ENCODE measurements at regions not wholly inside any gene's neighbourhood (a gene's known extent, or its start where the extent isn't known, plus 50 kb on each side); places are given as distances from the start of the nearest gene placed in this dataset.
"Not testable (repeated sequence)": the region's sequence is repeated elsewhere in the genome, so short reads cannot be mapped to it uniquely, and the experiment has no call there.

- H3K4me1 Mint-ChIP-seq = no peaks in the 10 kb centered on the region
- H3K9me3 Mint-ChIP-seq = peaks cover 2 to 9% (median 2%) of the 10 kb centered on the region in 3 donors
- H3K36me3 Mint-ChIP-seq = no peaks in the 10 kb centered on the region
- H3K4me3 Mint-ChIP-seq = no peak overlapping the region
- peaks cover 3% of the 10 kb centered on the region for H3K27me3 Mint-ChIP-seq
- no peak overlapping the region for H3K27ac Mint-ChIP-seq
These were observed 508.7 kb downstream of the ZNF674 start for GRCh38 chrX:46036508-46036907.

DNA sequence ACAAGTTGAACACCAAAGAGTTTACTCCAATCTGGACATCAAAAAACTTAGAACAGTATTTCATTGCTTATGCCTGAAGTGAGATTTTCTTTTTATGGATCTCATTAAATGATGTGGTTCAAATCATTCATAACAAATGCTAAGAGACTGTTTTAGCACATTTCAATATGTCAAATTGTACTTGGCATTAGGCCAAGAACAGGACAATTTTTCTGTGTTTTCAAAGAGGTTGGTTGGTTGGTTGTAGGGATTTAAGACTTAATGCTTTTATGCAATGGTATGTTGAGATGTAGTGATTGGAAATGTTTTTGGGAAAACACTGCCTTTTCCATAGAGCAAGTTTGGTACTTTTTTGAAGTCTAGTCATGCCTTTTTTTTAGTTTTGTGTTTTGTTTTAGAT lies 510.4 kb downstream of the ZNF674 start:
- H3K27ac Mint-ChIP-seq = no peak overlapping the region
- H3K27me3 Mint-ChIP-seq = peaks cover 3% of the 10 kb centered on the region
- no peaks in the 10 kb centered on the region for H3K4me1 Mint-ChIP-seq
- no peaks in the 10 kb centered on the region for H3K9me3 Mint-ChIP-seq
- H3K4me3 Mint-ChIP-seq = no peak overlapping the region
- H3K36me3 Mint-ChIP-seq = no peaks in the 10 kb centered on the region

GRCh38 chrX:46029777-46030176 lies 515.4 kb downstream of the ZNF674 start:
- Mint-ChIP-seq H3K27me3 (no peaks in the 10 kb centered on the region), H3K4me3 (no peak overlapping the region), H3K9me3 (peaks cover 0 to 2% (median 0%) of the 10 kb centered on the region in 3 donors), H3K4me1 (no peaks in the 10 kb centered on the region), H3K36me3 (no peaks in the 10 kb centered on the region), H3K27ac (no peak overlapping the region)

- no peaks in the 10 kb centered on the region for H3K36me3 Mint-ChIP-seq
- H3K27me3 Mint-ChIP-seq = peaks cover 8% of the 10 kb centered on the region
- no peaks in the 10 kb centered on the region for H3K4me1 Mint-ChIP-seq
- H3K4me3 Mint-ChIP-seq = no peak overlapping the region
- no peaks in the 10 kb centered on the region for H3K9me3 Mint-ChIP-seq
- H3K27ac Mint-ChIP-seq = no peak overlapping the region
These were observed 528.9 kb downstream of the ZNF674 start for GRCh38 chrX:46016296-46016695.

- H3K36me3 Mint-ChIP-seq = no peaks in the 10 kb centered on the region
- no peaks in the 10 kb centered on the region for H3K4me1 Mint-ChIP-seq
- H3K27ac Mint-ChIP-seq = no peak overlapping the region
- H3K27me3 Mint-ChIP-seq = peaks cover 6% of the 10 kb centered on the region
- H3K9me3 Mint-ChIP-seq = no peaks in the 10 kb centered on the region
- H3K4me3 Mint-ChIP-seq = no peak overlapping the region
These were observed 529.6 kb downstream of the ZNF674 start for GRCh38 chrX:46015653-46016052.

- H3K27me3 Mint-ChIP-seq = no peaks in the 10 kb centered on the region
- no peak overlapping the region for H3K4me3 Mint-ChIP-seq
- H3K36me3 Mint-ChIP-seq = no peaks in the 10 kb centered on the region
- peaks cover 6 to 13% (median 11%) of the 10 kb centered on the region in 3 donors for H3K9me3 Mint-ChIP-seq
- no peaks in the 10 kb centered on the region for H3K4me1 Mint-ChIP-seq
- H3K27ac Mint-ChIP-seq = no peak overlapping the region
These were observed 552.7 kb downstream of the ZNF674 start for GRCh38 chrX:45992402-45993123.

- H3K9me3 Mint-ChIP-seq = peaks cover 3 to 5% (median 3%) of the 10 kb centered on the region in 3 donors
- H3K36me3 Mint-ChIP-seq = no peaks in the 10 kb centered on the region
- peaks cover 2% of the 10 kb centered on the region for H3K27me3 Mint-ChIP-seq
- no peak overlapping the region for H3K4me3 Mint-ChIP-seq
- H3K4me1 Mint-ChIP-seq = no peaks in the 10 kb centered on the region
- H3K27ac Mint-ChIP-seq = no peak overlapping the region
These were observed 558.2 kb downstream of the ZNF674 start for GRCh38 chrX:45986971-45987370.

GRCh38 chrX:45986081-45986480 lies 559.1 kb downstream of the ZNF674 start:
- no peak overlapping the region for H3K27ac Mint-ChIP-seq
- H3K36me3 Mint-ChIP-seq = no peaks in the 10 kb centered on the region
- H3K9me3 Mint-ChIP-seq = peaks cover 2 to 8% (median 8%) of the 10 kb centered on the region in 3 donors
- peaks cover 2% of the 10 kb centered on the region for H3K27me3 Mint-ChIP-seq
- H3K4me1 Mint-ChIP-seq = no peaks in the 10 kb centered on the region
- no peak overlapping the region for H3K4me3 Mint-ChIP-seq

DNA sequence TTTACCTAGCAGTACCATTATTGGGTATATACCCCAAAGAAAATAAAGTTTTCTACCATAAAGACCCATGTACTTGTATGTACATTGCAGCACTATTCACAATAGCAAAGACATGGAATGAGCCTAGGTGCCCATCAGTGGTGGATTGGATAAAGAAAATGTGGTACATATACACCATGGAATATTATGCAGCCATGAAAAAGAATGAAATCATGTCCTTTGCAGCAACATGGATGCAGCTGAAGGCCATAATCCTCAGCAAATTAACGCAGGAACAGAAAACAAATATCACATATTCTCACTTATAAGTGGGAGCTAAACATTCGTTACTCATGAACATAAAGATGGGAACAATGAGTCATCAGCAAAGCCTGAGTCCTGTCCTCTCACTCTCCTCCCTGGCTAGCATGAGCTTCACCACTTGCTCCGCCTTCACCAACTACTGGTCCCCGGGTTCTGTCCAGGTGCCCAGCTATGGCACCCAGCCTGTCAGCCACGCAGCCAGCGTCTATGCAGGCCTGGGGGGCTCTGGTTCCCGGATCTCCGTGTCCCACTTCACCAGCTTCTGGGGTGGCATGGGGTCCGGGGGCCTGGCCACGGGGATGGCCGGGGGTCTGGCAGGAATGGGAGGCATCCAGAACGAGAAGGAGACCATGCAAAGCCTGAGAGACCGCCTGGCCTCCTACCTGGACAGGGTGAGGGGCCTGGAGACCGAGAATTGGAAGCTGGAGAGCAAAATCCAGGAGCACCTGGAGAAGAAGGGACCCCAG lies 562.1 kb downstream of the ZNF674 start:
- not testable (repeated sequence) for H3K9me3 Mint-ChIP-seq

GRCh38 chrX:45980726-45981125 lies 564.5 kb downstream of the ZNF674 start:
- Mint-ChIP-seq H3K36me3 (no peaks in the 10 kb centered on the region), H3K27ac (no peak overlapping the region), H3K4me3 (no peak overlapping the region), H3K27me3 (peaks cover 4% of the 10 kb centered on the region), H3K4me1 (no peaks in the 10 kb centered on the region), H3K9me3 (peaks cover 2 to 12% (median 8%) of the 10 kb centered on the region in 3 donors)

More for the DNA sequence above, 562.1 kb downstream of the ZNF674 start:
- not testable (repeated sequence) for H3K27me3 Mint-ChIP-seq, H3K27ac Mint-ChIP-seq, H3K36me3 Mint-ChIP-seq, H3K4me1 Mint-ChIP-seq, H3K4me3 Mint-ChIP-seq

DNA sequence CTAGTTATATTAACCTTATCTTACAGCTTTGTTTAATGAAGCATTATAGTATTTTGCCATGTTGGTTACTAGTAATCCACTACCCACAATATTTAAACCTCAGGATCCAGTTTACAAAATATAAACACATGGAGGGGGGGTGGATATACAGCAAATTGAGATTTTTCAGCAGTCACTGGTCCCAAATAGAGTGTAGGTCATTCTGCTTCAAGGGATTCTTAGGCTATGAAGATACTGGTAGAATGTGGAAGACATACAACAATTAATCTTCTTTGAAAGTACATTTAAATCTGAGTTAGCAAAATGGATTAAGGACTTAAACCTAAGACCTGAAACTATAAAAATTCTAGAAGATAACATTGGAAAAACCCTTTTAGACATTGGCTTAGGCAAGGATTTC lies 569.6 kb downstream of the ZNF674 start:
- Mint-ChIP-seq H3K27ac (no peak overlapping the region), H3K36me3 (no peaks in the 10 kb centered on the region)

DNA sequence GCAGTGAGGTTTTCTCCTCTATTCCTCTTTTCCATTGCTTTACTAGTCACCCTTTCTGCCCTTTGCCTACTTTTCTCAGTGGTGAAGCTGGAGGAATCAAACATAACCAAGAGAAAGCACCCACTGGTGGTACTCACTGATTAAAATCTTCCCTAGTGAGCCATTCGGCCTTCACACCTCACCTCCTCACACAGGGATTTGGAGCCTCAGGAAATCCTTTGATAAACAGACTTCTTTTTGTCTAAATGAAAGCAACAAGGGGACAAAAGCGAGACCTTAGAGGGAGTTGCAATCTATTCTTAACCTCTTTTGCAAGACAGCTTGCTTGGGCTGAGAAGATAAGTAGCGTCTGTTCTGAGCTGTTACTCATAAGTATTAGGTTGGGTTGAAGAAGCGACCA lies 572.6 kb downstream of the ZNF674 start:
- H3K4me1 Mint-ChIP-seq = no peaks in the 10 kb centered on the region

More for the DNA sequence above, 569.6 kb downstream of the ZNF674 start:
- H3K4me3 Mint-ChIP-seq = no peak overlapping the region
- H3K9me3 Mint-ChIP-seq = peaks cover 0 to 5% (median 0%) of the 10 kb centered on the region in 3 donors
- H3K27me3 Mint-ChIP-seq = peaks cover 2% of the 10 kb centered on the region
- no peaks in the 10 kb centered on the region for H3K4me1 Mint-ChIP-seq

GRCh38 chrX:45959567-45959966 lies 585.7 kb downstream of the ZNF674 start:
- peaks cover 0 to 8% (median 6%) of the 10 kb centered on the region in 3 donors for H3K9me3 Mint-ChIP-seq

More for the DNA sequence above, 572.6 kb downstream of the ZNF674 start:
- Mint-ChIP-seq H3K9me3 (peaks cover 0 to 5% (median 0%) of the 10 kb centered on the region in 3 donors), H3K27ac (no peak overlapping the region), H3K27me3 (peaks cover 2% of the 10 kb centered on the region), H3K4me3 (no peak overlapping the region), H3K36me3 (no peaks in the 10 kb centered on the region)

GRCh38 chrX:45956191-45956870 lies 588.9 kb downstream of the ZNF674 start:
- Mint-ChIP-seq H3K4me3 (no peak overlapping the region), H3K4me1 (no peaks in the 10 kb centered on the region), H3K27ac (no peak overlapping the region), H3K9me3 (peaks cover 0 to 4% (median 0%) of the 10 kb centered on the region in 3 donors), H3K27me3 (peaks cover 5% of the 10 kb centered on the region), H3K36me3 (no peaks in the 10 kb centered on the region)

More at GRCh38 chrX:45959567-45959966, 585.7 kb downstream of the ZNF674 start:
- no peaks in the 10 kb centered on the region for H3K36me3 Mint-ChIP-seq
- H3K4me1 Mint-ChIP-seq = no peaks in the 10 kb centered on the region
- no peak overlapping the region for H3K4me3 Mint-ChIP-seq
- H3K27ac Mint-ChIP-seq = no peak overlapping the region
- H3K27me3 Mint-ChIP-seq = peaks cover 5% of the 10 kb centered on the region

DNA sequence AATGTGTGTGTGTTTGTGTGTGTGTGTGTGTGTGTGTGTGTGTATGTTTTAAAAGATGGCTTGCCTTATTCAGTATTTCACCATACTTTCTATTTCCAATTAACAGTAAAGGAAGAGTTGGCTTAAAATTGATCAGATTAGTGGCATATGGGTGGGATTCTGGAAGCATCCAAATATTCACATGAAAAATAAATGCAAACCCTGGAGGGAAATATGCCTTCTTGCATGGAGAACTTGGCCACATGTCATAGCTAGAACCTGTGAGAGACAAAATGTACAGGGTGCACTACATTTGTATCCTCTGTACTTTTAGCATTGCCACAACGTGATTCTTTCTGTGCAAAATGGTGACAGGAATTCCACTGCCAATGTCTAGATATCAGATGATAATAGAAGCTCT lies 589.6 kb downstream of the ZNF674 start:
- H3K27ac Mint-ChIP-seq = no peak overlapping the region
- no peaks in the 10 kb centered on the region for H3K4me1 Mint-ChIP-seq
- H3K36me3 Mint-ChIP-seq = no peaks in the 10 kb centered on the region
- H3K4me3 Mint-ChIP-seq = no peak overlapping the region
- peaks cover 7% of the 10 kb centered on the region for H3K27me3 Mint-ChIP-seq
- peaks cover 0 to 2% (median 0%) of the 10 kb centered on the region in 3 donors for H3K9me3 Mint-ChIP-seq
